ENCODE measurements at regions not wholly inside any gene's neighbourhood (a gene's known extent, or its start where the extent isn't known, plus 50 kb on each side); places are given as distances from the start of the nearest gene placed in this dataset.

DNA sequence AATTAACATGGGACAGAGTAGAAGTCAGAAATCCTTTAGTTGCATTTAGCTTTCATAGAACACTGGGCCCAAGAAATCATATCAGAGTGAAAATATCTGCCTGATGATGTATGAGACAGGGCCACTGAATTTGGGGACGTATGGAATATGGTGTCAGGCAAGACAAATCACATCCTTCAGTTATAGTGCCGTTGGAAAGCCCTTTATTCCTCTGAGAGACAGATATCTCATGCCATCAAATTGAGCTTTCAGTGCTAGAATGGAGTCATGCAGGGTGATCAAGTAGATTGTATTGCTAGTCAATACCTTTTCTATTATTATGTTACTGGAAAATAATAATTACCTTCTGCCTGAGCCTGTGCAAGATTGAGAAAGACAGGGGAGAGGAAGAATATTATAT lies 398.2 kb upstream of the RARB start:
- CTCF ChIA-PET: no interaction called here
- POLR2A ChIA-PET: no interaction called here
- Histone ChIP-seq H3K27ac (ENCODE audit: insufficient read depth in 1 of 2, low read depth in 1 of 2, low read length in 2 of 2, poor library complexity in 1 of 2, severe bottlenecking in 2 of 2) (peak overlapping the region in 1 of 2 experiments; percentile 7), H3K9me3 (ENCODE audit: control extremely low read depth in 1 of 5, control insufficient read depth in 4 of 5, insufficient read depth in 2 of 5, low read depth in 1 of 5, low read length in 4 of 5) (no peaks in the 10 kb centered on the region), H3K36me3 (ENCODE audit: control insufficient read depth in 4 of 4, insufficient read depth in 4 of 4, low read length in 3 of 4) (no peaks in the 10 kb centered on the region), H3K27me3 (replicated peaks in 2 of 5; ENCODE audit: control insufficient read depth in 4 of 5, insufficient read depth in 5 of 5, low read length in 4 of 5) (peaks cover 0 to 2% (median 0%) of the 10 kb centered on the region in 5 experiments), H3K4me1 (ENCODE audit: control extremely low read depth in 1 of 4, control insufficient read depth in 4 of 4, insufficient read depth in 4 of 4, low read length in 3 of 4) (no peaks in the 10 kb centered on the region), H3K4me3 (ENCODE audit: control insufficient read depth in 1 of 7, extremely low read depth in 1 of 7, insufficient read depth in 4 of 7, low read depth in 2 of 7, low read length in 6 of 7) (no peak overlapping the region)
- WGBS (ENCODE audit: insufficient coverage): 38% methylated on average over 1 of the region's 2 CpGs
- DNase-seq: no peak

DNA sequence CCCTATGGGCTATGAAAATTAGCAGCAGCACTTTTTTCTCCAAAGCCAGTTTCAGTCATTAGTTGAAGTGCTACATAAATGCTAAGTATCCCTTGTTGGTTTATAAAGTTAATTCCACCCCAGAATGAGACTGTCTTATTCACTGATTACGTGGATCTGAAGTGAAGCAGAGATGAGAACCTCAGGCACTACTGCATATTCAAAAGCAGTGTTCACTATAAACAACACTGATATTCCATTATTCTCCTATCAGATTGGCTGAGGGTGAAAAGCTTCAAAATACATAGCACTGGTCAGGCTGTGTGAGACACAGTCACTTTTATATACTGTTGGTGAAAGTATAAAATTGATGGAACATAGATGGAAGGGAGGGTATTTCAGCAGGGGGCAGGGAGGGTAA lies 395.7 kb upstream of the RARB start:
- ChIA-PET CTCF (interaction anchor here (2.0 to 3.4 kb wide), 3 partner anchors 10 to 561 kb away, joined by 6 to 15 read pairs (median 7); no protein-coding TSS in a partner anchor), POLR2A (interaction anchor here (0.6 kb wide), 1 partner anchor 42 kb away, joined by 3 read pairs; no protein-coding TSS in a partner anchor)
- Histone ChIP-seq H3K4me3 (ENCODE audit: control insufficient read depth in 1 of 7, extremely low read depth in 1 of 7, insufficient read depth in 4 of 7, low read depth in 2 of 7, low read length in 6 of 7) (no peak overlapping the region), H3K4me1 (ENCODE audit: control extremely low read depth in 1 of 4, control insufficient read depth in 4 of 4, insufficient read depth in 4 of 4, low read length in 3 of 4) (no peaks in the 10 kb centered on the region), H3K9me3 (ENCODE audit: control extremely low read depth in 1 of 5, control insufficient read depth in 4 of 5, insufficient read depth in 2 of 5, low read depth in 1 of 5, low read length in 4 of 5) (no peaks in the 10 kb centered on the region), H3K27me3 (replicated peaks in 2 of 5; ENCODE audit: control insufficient read depth in 4 of 5, insufficient read depth in 5 of 5, low read length in 4 of 5) (peaks cover 0 to 2% (median 0%) of the 10 kb centered on the region in 5 experiments), H3K27ac (ENCODE audit: insufficient read depth in 1 of 2, low read depth in 1 of 2, low read length in 2 of 2, poor library complexity in 1 of 2, severe bottlenecking in 2 of 2) (no peak overlapping the region), H3K36me3 (ENCODE audit: control insufficient read depth in 4 of 4, insufficient read depth in 4 of 4, low read length in 3 of 4) (no peaks in the 10 kb centered on the region)
- 100% methylated on average over 1 of the region's 1 CpG for WGBS (ENCODE audit: insufficient coverage)
- no peak for DNase-seq

DNA sequence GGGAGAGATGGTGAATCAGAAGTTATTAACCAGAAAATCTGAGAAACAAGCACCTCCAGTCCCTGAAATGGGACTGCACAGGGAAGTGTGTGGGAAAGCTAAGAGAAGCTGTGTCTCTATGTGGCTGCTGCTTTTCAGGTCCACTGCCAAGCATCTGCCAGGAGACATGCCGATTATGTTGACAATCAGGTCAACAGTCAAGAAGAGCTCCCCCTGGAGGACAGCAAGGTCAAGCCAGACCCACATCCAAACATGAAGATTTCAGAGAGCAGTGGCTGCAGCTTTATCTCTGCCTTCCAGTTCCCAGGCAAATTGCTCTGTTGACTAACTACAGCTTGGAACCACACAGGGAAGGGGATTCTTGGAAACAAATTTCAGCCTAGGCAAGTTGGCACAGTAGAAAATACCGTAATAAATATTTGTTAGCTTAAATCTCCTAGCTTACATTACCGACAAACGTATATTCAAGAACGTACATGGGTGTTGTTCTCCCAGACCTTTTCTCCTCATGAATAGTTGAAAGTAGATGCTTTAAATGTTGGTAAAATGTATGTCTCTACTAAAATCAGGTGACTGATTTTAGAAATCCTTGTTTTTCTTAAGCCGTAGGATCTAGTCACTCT lies 394.5 kb upstream of the RARB start:
- Histone ChIP-seq H3K27me3 (replicated peaks in 2 of 5; ENCODE audit: control insufficient read depth in 4 of 5, insufficient read depth in 5 of 5, low read length in 4 of 5) (peaks cover 0 to 2% (median under 1%) of the 10 kb centered on the region in 5 experiments), H3K9me3 (ENCODE audit: control extremely low read depth in 1 of 5, control insufficient read depth in 4 of 5, insufficient read depth in 2 of 5, low read depth in 1 of 5, low read length in 4 of 5) (no peaks in the 10 kb centered on the region), H3K4me3 (ENCODE audit: control insufficient read depth in 1 of 7, extremely low read depth in 1 of 7, insufficient read depth in 4 of 7, low read depth in 2 of 7, low read length in 6 of 7) (no peak overlapping the region), H3K36me3 (ENCODE audit: control insufficient read depth in 4 of 4, insufficient read depth in 4 of 4, low read length in 3 of 4) (no peaks in the 10 kb centered on the region), H3K27ac (ENCODE audit: insufficient read depth in 1 of 2, low read depth in 1 of 2, low read length in 2 of 2, poor library complexity in 1 of 2, severe bottlenecking in 2 of 2) (no peak overlapping the region), H3K4me1 (ENCODE audit: control extremely low read depth in 1 of 4, control insufficient read depth in 4 of 4, insufficient read depth in 4 of 4, low read length in 3 of 4) (no peaks in the 10 kb centered on the region)
- WGBS (ENCODE audit: insufficient coverage): 98% methylated on average over 4 of the region's 6 CpGs
- DNase-seq: peak; percentile 29 to 59 (median 54)
- ChIA-PET POLR2A (no interaction called here), CTCF (interaction anchor here (1.0 to 3.4 kb wide), 10 partner anchors 8 to 560 kb away, joined by 3 to 15 read pairs (median 4); no protein-coding TSS in a partner anchor)

DNA sequence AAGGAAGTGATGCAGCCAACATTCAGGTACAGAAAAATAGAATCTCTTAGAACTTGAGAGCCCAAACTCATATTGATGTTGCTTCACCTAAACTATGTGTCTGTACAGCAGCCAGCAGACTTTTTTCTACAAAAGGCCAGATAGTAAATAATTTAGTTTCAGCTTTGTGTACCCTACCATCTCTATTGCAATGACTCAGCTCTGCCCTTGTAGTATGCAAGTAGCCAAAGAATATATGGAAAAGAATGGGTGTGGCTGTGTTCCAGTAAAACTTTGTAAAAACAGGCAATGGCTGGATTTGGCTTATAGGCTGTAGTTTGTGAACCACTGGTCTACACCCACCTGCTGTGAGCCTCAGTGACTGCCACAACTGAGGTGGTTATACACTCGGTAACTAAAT lies 392.5 kb upstream of the RARB start:
- 100% methylated on average over 1 of the region's 1 CpG for WGBS (ENCODE audit: insufficient coverage)
- no peaks in the 10 kb centered on the region for H3K36me3 ChIP-seq (ENCODE audit: control insufficient read depth in 4 of 4, insufficient read depth in 4 of 4, low read length in 3 of 4)
- CTCF ChIA-PET: interaction anchor here (1.0 to 1.4 kb wide), 2 partner anchors 10 to 261 kb away, joined by 3 read pairs; no protein-coding TSS in a partner anchor
- peaks cover 0 to 2% (median 0%) of the 10 kb centered on the region in 5 experiments for H3K27me3 ChIP-seq (replicated peaks in 2 of 5; ENCODE audit: control insufficient read depth in 4 of 5, insufficient read depth in 5 of 5, low read length in 4 of 5)
- H3K27ac ChIP-seq (ENCODE audit: insufficient read depth in 1 of 2, low read depth in 1 of 2, low read length in 2 of 2, poor library complexity in 1 of 2, severe bottlenecking in 2 of 2): no peak overlapping the region
- POLR2A ChIA-PET: no interaction called here
- H3K9me3 ChIP-seq (ENCODE audit: control extremely low read depth in 1 of 5, control insufficient read depth in 4 of 5, insufficient read depth in 2 of 5, low read depth in 1 of 5, low read length in 4 of 5): no peaks in the 10 kb centered on the region
- no peak for DNase-seq
- no peak overlapping the region for H3K4me3 ChIP-seq (ENCODE audit: control insufficient read depth in 1 of 7, extremely low read depth in 1 of 7, insufficient read depth in 4 of 7, low read depth in 2 of 7, low read length in 6 of 7)
- H3K4me1 ChIP-seq (ENCODE audit: control extremely low read depth in 1 of 4, control insufficient read depth in 4 of 4, insufficient read depth in 4 of 4, low read length in 3 of 4): no peaks in the 10 kb centered on the region

DNA sequence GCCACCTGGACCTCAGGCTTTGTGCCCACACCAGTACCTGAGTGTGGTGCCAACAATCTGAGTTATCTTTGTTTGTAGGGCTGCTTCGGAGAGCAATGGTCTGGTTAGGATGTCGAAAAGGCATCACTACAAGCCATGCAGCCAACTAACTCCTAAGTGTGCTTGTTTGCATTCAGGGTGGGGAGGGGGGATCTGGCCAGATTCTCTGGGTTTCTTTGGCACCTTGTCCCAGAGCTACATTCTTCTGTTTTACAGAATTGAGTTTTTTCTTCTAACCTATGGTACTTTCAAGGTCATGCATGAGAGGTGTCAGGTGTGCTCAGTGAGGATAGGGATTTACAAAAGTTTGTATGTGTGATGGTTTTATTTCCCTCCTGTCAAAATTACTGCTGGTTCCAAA lies 391.4 kb upstream of the RARB start:
- ChIA-PET CTCF (no interaction called here), POLR2A (no interaction called here)
- Histone ChIP-seq H3K9me3 (ENCODE audit: control extremely low read depth in 1 of 5, control insufficient read depth in 4 of 5, insufficient read depth in 2 of 5, low read depth in 1 of 5, low read length in 4 of 5) (no peaks in the 10 kb centered on the region), H3K27ac (ENCODE audit: insufficient read depth in 1 of 2, low read depth in 1 of 2, low read length in 2 of 2, poor library complexity in 1 of 2, severe bottlenecking in 2 of 2) (no peak overlapping the region), H3K4me1 (ENCODE audit: control extremely low read depth in 1 of 4, control insufficient read depth in 4 of 4, insufficient read depth in 4 of 4, low read length in 3 of 4) (no peaks in the 10 kb centered on the region), H3K27me3 (replicated peaks in 2 of 5; ENCODE audit: control insufficient read depth in 4 of 5, insufficient read depth in 5 of 5, low read length in 4 of 5) (peaks cover 0 to 2% (median 0%) of the 10 kb centered on the region in 5 experiments), H3K36me3 (ENCODE audit: control insufficient read depth in 4 of 4, insufficient read depth in 4 of 4, low read length in 3 of 4) (no peaks in the 10 kb centered on the region), H3K4me3 (ENCODE audit: control insufficient read depth in 1 of 7, extremely low read depth in 1 of 7, insufficient read depth in 4 of 7, low read depth in 2 of 7, low read length in 6 of 7) (no peak overlapping the region)
- WGBS (ENCODE audit: insufficient coverage): 100% methylated on average over 1 of the region's 2 CpGs
- DNase-seq: no peak

DNA sequence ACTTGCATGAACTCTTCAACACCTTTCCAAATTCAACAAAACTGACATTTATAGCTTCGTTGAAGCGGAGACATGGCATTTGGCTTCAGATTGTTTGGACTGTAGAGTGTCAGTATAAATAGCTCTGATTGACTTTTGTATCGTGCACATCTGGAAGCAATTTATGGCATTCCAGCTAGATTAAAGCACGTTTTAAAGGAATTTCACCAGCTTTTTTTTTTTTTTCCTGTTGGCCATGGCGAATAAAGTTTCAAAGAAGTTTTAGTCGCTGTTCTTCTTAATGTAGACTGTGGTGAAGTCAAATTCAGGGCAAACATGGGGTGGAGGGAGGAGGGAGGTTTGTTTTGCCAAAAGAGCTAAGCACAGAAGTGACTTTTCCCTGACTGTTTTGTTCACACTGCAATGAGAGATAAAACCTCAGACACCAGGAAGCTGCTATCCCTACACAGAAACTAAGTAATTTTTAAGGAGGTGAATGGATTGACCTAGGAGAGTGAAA lies 391.0 kb upstream of the RARB start:
- WGBS (ENCODE audit: insufficient coverage): 77% methylated on average over 4 of the region's 6 CpGs
- ChIA-PET POLR2A (no interaction called here), CTCF (no interaction called here)
- H3K36me3 ChIP-seq (ENCODE audit: control insufficient read depth in 4 of 4, insufficient read depth in 4 of 4, low read length in 3 of 4): no peaks in the 10 kb centered on the region
- no peak overlapping the region for H3K27ac ChIP-seq (ENCODE audit: insufficient read depth in 1 of 2, low read depth in 1 of 2, low read length in 2 of 2, poor library complexity in 1 of 2, severe bottlenecking in 2 of 2)
- H3K27me3 ChIP-seq (replicated peaks in 2 of 5; ENCODE audit: control insufficient read depth in 4 of 5, insufficient read depth in 5 of 5, low read length in 4 of 5): peaks cover 0 to 2% (median 0%) of the 10 kb centered on the region in 5 experiments
- H3K9me3 ChIP-seq (ENCODE audit: control extremely low read depth in 1 of 5, control insufficient read depth in 4 of 5, insufficient read depth in 2 of 5, low read depth in 1 of 5, low read length in 4 of 5): no peaks in the 10 kb centered on the region
- H3K4me3 ChIP-seq (ENCODE audit: control insufficient read depth in 1 of 7, extremely low read depth in 1 of 7, insufficient read depth in 4 of 7, low read depth in 2 of 7, low read length in 6 of 7): no peak overlapping the region
- DNase-seq: no peak
- H3K4me1 ChIP-seq (ENCODE audit: control extremely low read depth in 1 of 4, control insufficient read depth in 4 of 4, insufficient read depth in 4 of 4, low read length in 3 of 4): no peaks in the 10 kb centered on the region

DNA sequence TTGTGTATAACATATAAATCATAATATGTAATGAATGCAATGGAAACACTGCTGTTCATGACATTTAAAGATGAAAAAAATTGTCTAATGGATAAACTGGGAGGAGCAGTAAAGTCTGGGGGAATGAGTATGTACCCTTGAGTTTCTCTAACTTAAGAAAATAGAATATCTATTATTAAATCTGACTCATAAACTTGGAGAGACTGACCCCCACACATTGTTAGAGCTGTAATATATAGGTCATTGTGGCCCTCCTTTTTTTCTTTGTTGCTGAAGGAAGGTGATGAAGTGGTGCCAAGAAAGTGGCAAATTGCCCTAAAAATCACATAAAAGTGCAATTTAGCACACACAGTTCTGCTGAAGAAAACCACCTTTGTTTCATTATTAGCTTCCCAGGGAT lies 389.8 kb upstream of the RARB start:
- DNase-seq: no peak
- Histone ChIP-seq H3K9me3 (ENCODE audit: control extremely low read depth in 1 of 5, control insufficient read depth in 4 of 5, insufficient read depth in 2 of 5, low read depth in 1 of 5, low read length in 4 of 5) (no peaks in the 10 kb centered on the region), H3K4me3 (ENCODE audit: control insufficient read depth in 1 of 7, extremely low read depth in 1 of 7, insufficient read depth in 4 of 7, low read depth in 2 of 7, low read length in 6 of 7) (no peak overlapping the region), H3K27me3 (replicated peaks in 2 of 5; ENCODE audit: control insufficient read depth in 4 of 5, insufficient read depth in 5 of 5, low read length in 4 of 5) (peaks cover 0 to 2% (median 0%) of the 10 kb centered on the region in 5 experiments), H3K4me1 (ENCODE audit: control extremely low read depth in 1 of 4, control insufficient read depth in 4 of 4, insufficient read depth in 4 of 4, low read length in 3 of 4) (no peaks in the 10 kb centered on the region), H3K36me3 (ENCODE audit: control insufficient read depth in 4 of 4, insufficient read depth in 4 of 4, low read length in 3 of 4) (no peaks in the 10 kb centered on the region), H3K27ac (ENCODE audit: insufficient read depth in 1 of 2, low read depth in 1 of 2, low read length in 2 of 2, poor library complexity in 1 of 2, severe bottlenecking in 2 of 2) (no peak overlapping the region)
- ChIA-PET CTCF (no interaction called here), POLR2A (no interaction called here)
